Small intestine (tissue), 7 donors: ENCODE measurements at regions not wholly inside any gene's neighbourhood (a gene's known extent, or its start where the extent isn't known, plus 50 kb on each side); places are given as distances from the start of the nearest gene placed in this dataset.

Experiments
- DNase-seq, 2 donors: peaks; one replicate each; pipeline versions ENCODE4 v3.0.0 to v3.0.0-alpha.2; 2013
- FAIRE-seq: peaks from 2 replicates; lab custom pipeline; 2012; peaks lifted over from hg19 to GRCh38; lab: Jason Lieb, UNC
- H3K27ac ChIP-seq, 3 donors: one replicate each; pipeline ENCODE4 v1.5.1; 2013; ENCODE audit warnings: low read length in 2 of 3, mild to moderate bottlenecking in 2 of 3, control low read depth in 1 of 3, inconsistent platforms in 1 of 3, low read depth in 1 of 3, moderate library complexity in 1 of 3
- H3K27me3 ChIP-seq, 3 donors: one replicate each; pipeline ENCODE4 v1.6.1; 2013; ENCODE audit warnings: low read length in 3 of 3, inconsistent platforms in 1 of 3; ENCODE audit not compliant: control insufficient read depth in 3 of 3, insufficient read depth in 3 of 3
- H3K36me3 ChIP-seq, 3 donors: one replicate each; pipeline ENCODE4 v1.6.1; 2013; ENCODE audit warnings: low read length in 3 of 3, inconsistent platforms in 1 of 3, low read depth in 1 of 3, mild to moderate bottlenecking in 1 of 3, moderate library complexity in 1 of 3; ENCODE audit not compliant: control insufficient read depth in 3 of 3, insufficient read depth in 2 of 3
- H3K4me1 ChIP-seq, 3 donors: one replicate each; pipeline ENCODE4 v1.6.1; 2013; ENCODE audit warnings: low read length in 2 of 3, inconsistent platforms in 1 of 3, low read depth in 1 of 3, mild to moderate bottlenecking in 1 of 3, moderate library complexity in 1 of 3; ENCODE audit not compliant: control insufficient read depth in 3 of 3, insufficient read depth in 2 of 3
- H3K4me3 ChIP-seq, 3 donors: one replicate each; pipeline ENCODE4 v1.5.1; 2013; ENCODE audit warnings: low read length in 3 of 3, control low read depth in 1 of 3, inconsistent platforms in 1 of 3, low read depth in 1 of 3, mild to moderate bottlenecking in 1 of 3, moderate library complexity in 1 of 3
- H3K9me3 ChIP-seq, 2 donors: one replicate each; pipeline ENCODE4 v1.6.1; 2013; ENCODE audit warnings: low read depth in 1 of 2, low read length in 1 of 2; ENCODE audit not compliant: control insufficient read depth in 2 of 2, insufficient read depth in 1 of 2
- WGBS, 3 donors: extraction: QIAGEN DNeasy Blood & Tissue Kit; methylation state at CpG; one replicate each; pipeline ENCODE4 v1.1.7; 2013; 5-methylcytosine and 5-hydroxymethylcytosine counted together
- donor health status: healthy with polysubstance abuse.
- donor health status: control.
- donor health status: control.
- donor health status: Bipolar disorder and iron deficiency.
- donor health status: healthy.

GRCh38 chr6:24987446-24988115 is 51.8 kb upstream of the RIPOR2 start:
- no peak for FAIRE-seq
- Histone ChIP-seq H3K27ac (no peak overlapping the region), H3K27me3 (no peaks in the 10 kb centered on the region), H3K9me3 (peaks cover 0 to 8% of the 10 kb centered on the region in 2 donors), H3K4me1 (no peaks in the 10 kb centered on the region), H3K4me3 (no peak overlapping the region), H3K36me3 (no peaks in the 10 kb centered on the region)
- no peak for DNase-seq
- WGBS, 3 donors, result 91 to 95% (median 91%) methylated on average over 4 of the region's 4 CpGs

- Histone ChIP-seq H3K4me3 (no peak overlapping the region), H3K9me3 (peaks cover 0 to 8% of the 10 kb centered on the region in 2 donors), H3K27ac (no peak overlapping the region), H3K36me3 (no peaks in the 10 kb centered on the region), H3K4me1 (no peaks in the 10 kb centered on the region), H3K27me3 (no peaks in the 10 kb centered on the region)
- DNase-seq (no peak), FAIRE-seq (no peak)
Observed at GRCh38 chr6:24988562-24988961, 52.8 kb upstream of the RIPOR2 start.

- peaks cover 0 to 8% of the 10 kb centered on the region in 2 donors for H3K9me3 ChIP-seq
- FAIRE-seq (no peak), DNase-seq (no peak)
- no peak overlapping the region for H3K27ac ChIP-seq
- WGBS, 3 donors, result 88 to 91% (median 89%) methylated on average over 7 of the region's 7 CpGs
- no peaks in the 10 kb centered on the region for H3K4me1 ChIP-seq
- no peaks in the 10 kb centered on the region for H3K27me3 ChIP-seq
- H3K4me3 ChIP-seq, result no peak overlapping the region
- H3K36me3 ChIP-seq, result no peaks in the 10 kb centered on the region
Observed at GRCh38 chr6:24990236-24990845, 54.6 kb upstream of the RIPOR2 start.

- Histone ChIP-seq H3K27me3 (no peaks in the 10 kb centered on the region), H3K36me3 (no peaks in the 10 kb centered on the region), H3K27ac (no peak overlapping the region), H3K9me3 (peaks cover 0 to 8% of the 10 kb centered on the region in 2 donors), H3K4me1 (no peaks in the 10 kb centered on the region), H3K4me3 (no peak overlapping the region)
- 94 to 96% (median 95%) methylated on average over 4 of the region's 4 CpGs for whole genome bisulfite sequencing, 3 donors
- DNase-seq, result no peak
- no peak for FAIRE-seq
Observed at GRCh38 chr6:24990944-24991809, 55.4 kb upstream of the RIPOR2 start.

GRCh38 chr6:24991810-24992467 is 56.2 kb upstream of the RIPOR2 start:
- H3K9me3 ChIP-seq, result peaks cover 0 to 6% of the 10 kb centered on the region in 2 donors
- H3K4me3 ChIP-seq, result no peak overlapping the region
- H3K27me3 ChIP-seq, result no peaks in the 10 kb centered on the region
- FAIRE-seq, result no peak
- H3K27ac ChIP-seq, result no peak overlapping the region
- no peaks in the 10 kb centered on the region for H3K4me1 ChIP-seq
- no peaks in the 10 kb centered on the region for H3K36me3 ChIP-seq
- DNase-seq, result peak; percentile 62 to 66
- 72 to 74% (median 73%) methylated on average over 5 of the region's 5 CpGs for WGBS, 3 donors

- Histone ChIP-seq H3K9me3 (no peaks in the 10 kb centered on the region), H3K27me3 (no peaks in the 10 kb centered on the region), H3K36me3 (no peaks in the 10 kb centered on the region), H3K4me3 (no peak overlapping the region), H3K27ac (no peak overlapping the region), H3K4me1 (no peaks in the 10 kb centered on the region)
- WGBS, 3 donors, result 82 to 96% (median 88%) methylated on average over 1 of the region's 1 CpG
- no peak for DNase-seq
- no peak for FAIRE-seq
Observed at GRCh38 chr6:24994812-24995211, 59.1 kb upstream of the RIPOR2 start.

GRCh38 chr6:24995270-24995669 is 59.5 kb upstream of the RIPOR2 start:
- Histone ChIP-seq H3K9me3 (no peaks in the 10 kb centered on the region), H3K27me3 (no peaks in the 10 kb centered on the region), H3K36me3 (no peaks in the 10 kb centered on the region), H3K4me3 (no peak overlapping the region), H3K4me1 (no peaks in the 10 kb centered on the region), H3K27ac (no peak overlapping the region)
- FAIRE-seq (no peak), DNase-seq (no peak)
- 75 to 90% (median 79%) methylated on average over 4 of the region's 4 CpGs for WGBS, 3 donors

- Histone ChIP-seq H3K9me3 (no peaks in the 10 kb centered on the region), H3K27ac (no peak overlapping the region), H3K4me1 (no peaks in the 10 kb centered on the region), H3K4me3 (no peak overlapping the region), H3K36me3 (no peaks in the 10 kb centered on the region), H3K27me3 (no peaks in the 10 kb centered on the region)
- DNase-seq (peak in 1 of 2 donors; percentile 15), FAIRE-seq (no peak)
- 35 to 57% (median 48%) methylated on average over 5 of the region's 5 CpGs for WGBS, 3 donors
Observed at GRCh38 chr6:24996269-24996836, 60.6 kb upstream of the RIPOR2 start.
